Kidney epithelial cell (primary cell): ENCODE measurements at regions not wholly inside any gene's neighbourhood (a gene's known extent, or its start where the extent isn't known, plus 50 kb on each side); places are given as distances from the start of the nearest gene placed in this dataset.

Experiments used
- DNase-seq: peaks from one replicate; pipeline ENCODE4 v3.0.0-alpha.2; 2010; ENCODE audit warnings: low read depth
- H3K27me3 ChIP-seq: 2 replicates; pipeline ENCODE4 v1.6.0; 2011; ENCODE audit warnings: low read length; ENCODE audit not compliant: control insufficient read depth, insufficient read depth
- H3K36me3 ChIP-seq: 2 replicates; pipeline ENCODE4 v1.5.1; 2011; ENCODE audit warnings: low read length; ENCODE audit not compliant: control insufficient read depth, insufficient read depth
- H3K4me3 ChIP-seq: 2 replicates; pipeline ENCODE4 v1.5.1; 2011; ENCODE audit warnings: low read depth, mild to moderate bottlenecking, control low read depth, low read length
- TF ChIP-seq, protein P1 (sequence below): IDR thresholded peaks from 2 replicates; pipeline ENCODE4 v1.5.1; 2011; ENCODE audit warnings: mild to moderate bottlenecking, moderate library complexity, low read length, control low read depth, inconsistent platforms; ENCODE audit not compliant: insufficient read depth, poor library complexity, severe bottlenecking

DNA sequence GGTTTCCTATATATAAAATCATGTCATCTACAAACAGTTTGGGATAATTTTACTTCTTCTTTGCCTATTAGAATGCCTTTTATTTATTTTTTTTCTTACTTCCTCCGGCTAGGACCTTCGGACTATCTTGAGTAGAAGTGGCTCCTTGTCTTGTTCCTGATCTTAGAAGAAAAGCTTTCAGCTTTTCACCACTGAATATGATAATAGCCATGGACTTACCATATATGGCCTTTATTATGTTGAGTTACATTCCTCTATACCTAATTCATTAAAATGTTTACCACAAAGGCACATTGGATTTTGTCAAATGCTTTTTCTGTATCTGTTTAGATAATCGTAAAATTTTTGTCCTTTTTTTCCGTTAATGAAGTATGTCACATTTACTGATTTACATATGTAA is 395.7 kb downstream of the NXPH1 start:
- no peak for DNase-seq
- no peak overlapping the region for H3K4me3 ChIP-seq
- no peaks in the 10 kb centered on the region for H3K36me3 ChIP-seq
- no peaks in the 10 kb centered on the region for H3K27me3 ChIP-seq
- TF ChIP-seq, protein P1, sequence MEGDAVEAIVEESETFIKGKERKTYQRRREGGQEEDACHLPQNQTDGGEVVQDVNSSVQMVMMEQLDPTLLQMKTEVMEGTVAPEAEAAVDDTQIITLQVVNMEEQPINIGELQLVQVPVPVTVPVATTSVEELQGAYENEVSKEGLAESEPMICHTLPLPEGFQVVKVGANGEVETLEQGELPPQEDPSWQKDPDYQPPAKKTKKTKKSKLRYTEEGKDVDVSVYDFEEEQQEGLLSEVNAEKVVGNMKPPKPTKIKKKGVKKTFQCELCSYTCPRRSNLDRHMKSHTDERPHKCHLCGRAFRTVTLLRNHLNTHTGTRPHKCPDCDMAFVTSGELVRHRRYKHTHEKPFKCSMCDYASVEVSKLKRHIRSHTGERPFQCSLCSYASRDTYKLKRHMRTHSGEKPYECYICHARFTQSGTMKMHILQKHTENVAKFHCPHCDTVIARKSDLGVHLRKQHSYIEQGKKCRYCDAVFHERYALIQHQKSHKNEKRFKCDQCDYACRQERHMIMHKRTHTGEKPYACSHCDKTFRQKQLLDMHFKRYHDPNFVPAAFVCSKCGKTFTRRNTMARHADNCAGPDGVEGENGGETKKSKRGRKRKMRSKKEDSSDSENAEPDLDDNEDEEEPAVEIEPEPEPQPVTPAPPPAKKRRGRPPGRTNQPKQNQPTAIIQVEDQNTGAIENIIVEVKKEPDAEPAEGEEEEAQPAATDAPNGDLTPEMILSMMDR = no peak

DNA sequence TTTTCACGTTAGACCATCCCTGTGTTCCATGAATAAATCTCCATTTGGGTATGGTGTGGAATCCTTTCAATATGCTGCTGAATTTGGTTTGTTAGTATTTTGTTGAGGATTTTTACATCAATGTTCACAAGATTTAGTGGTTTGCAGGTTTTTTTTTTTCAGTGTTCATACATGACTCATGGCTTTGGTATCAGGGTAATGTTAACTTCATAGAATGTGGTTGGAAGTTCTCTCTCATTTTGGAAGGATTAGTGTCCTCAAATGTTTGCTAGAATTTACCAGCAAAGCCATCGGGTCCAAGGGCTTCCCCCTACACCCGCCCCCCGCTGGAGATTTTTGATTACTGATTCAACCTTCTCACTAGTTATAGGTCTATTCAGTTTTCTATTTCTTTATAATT is 398.0 kb downstream of the NXPH1 start:
- Histone ChIP-seq H3K27me3 (no peaks in the 10 kb centered on the region), H3K4me3 (no peak overlapping the region), H3K36me3 (no peaks in the 10 kb centered on the region)
- peak; percentile 21 for DNase-seq
- TF ChIP-seq, protein P1 = no peak

DNA sequence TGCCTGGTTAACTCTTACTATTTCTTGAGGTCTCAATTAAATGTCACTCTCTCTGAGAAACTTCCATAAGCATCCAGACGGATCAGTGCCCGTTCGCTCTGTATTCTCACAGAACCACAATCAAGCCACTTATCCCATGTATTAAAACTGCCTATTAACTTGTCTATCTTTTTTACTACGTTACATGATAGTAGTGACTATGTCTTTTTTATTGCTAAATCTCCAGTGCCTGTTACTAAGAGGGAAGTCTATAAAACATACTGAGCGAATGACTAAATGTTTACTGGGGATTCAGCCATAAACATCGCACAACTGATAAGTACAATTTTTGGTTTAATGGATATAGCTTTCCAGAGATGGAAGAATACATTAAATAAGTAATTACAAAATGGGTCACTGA is 399.9 kb downstream of the NXPH1 start:
- H3K4me3 ChIP-seq = no peak overlapping the region
- no peaks in the 10 kb centered on the region for H3K27me3 ChIP-seq
- no peak for DNase-seq
- H3K36me3 ChIP-seq = no peaks in the 10 kb centered on the region
- TF ChIP-seq, protein P1 = no peak

DNA sequence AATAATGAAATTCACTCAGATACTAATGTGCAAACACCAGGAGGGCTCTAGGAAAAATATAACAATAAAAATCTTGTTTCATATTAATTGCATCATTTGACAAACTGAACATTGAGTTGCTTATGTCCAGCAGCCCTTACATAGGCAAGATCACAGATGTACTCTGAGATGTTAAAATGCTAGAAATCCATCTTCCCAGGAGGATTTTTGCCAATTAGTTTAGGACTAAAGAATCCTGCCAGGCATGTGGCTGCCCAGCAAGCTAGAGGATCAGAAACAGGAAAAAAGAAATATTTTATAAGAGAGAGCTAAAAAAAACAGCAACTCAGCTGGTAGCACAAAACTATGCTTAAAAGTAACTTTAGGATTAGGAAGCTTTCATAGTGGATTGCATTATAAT is 407.8 kb downstream of the NXPH1 start:
- no peaks in the 10 kb centered on the region for H3K27me3 ChIP-seq
- TF ChIP-seq, protein P1 = no peak
- H3K36me3 ChIP-seq = no peaks in the 10 kb centered on the region
- no peak overlapping the region for H3K4me3 ChIP-seq
- no peak for DNase-seq

DNA sequence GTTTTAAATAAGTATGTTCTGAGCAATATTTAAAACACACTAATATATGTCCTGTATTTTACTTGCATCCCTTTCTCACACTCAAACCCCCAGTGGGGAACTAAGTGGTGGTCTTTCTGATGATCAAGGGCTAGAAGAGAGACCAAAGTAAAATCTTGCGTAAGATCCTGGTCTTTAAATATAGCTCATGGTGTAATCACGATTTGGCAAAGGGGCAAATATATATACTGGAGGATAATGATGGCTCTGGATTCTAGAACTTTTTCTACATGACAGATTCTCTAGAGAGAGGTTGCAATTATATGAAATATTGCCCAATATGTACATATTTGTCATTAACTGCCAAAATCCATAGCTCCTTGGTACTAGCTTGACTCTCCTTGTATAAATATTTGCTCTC is 438.3 kb downstream of the NXPH1 start:
- no peak for DNase-seq
- TF ChIP-seq, protein P1 = no peak
- H3K4me3 ChIP-seq = no peak overlapping the region
- H3K36me3 ChIP-seq = no peaks in the 10 kb centered on the region
- no peaks in the 10 kb centered on the region for H3K27me3 ChIP-seq

DNA sequence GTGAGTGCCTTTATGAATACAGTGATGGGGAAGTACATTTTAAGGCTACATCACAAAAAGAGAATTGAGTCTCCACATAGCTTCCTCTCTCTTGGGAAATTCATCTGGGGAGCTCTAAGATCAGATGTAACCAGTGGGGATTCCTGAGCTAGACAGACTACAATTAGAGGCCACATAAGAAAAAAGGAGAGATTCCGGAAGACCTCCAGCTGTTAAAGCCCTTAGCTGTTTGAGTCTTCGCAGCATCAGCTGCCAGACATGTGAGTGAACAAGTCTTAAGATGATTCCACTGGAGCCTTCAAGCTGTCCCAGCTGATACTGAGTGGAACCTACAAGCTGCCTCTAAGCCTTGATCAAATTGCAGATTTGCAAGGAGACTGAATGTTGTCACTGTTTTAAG is 448.5 kb downstream of the NXPH1 start:
- TF ChIP-seq, protein P1 = no peak
- no peaks in the 10 kb centered on the region for H3K27me3 ChIP-seq
- no peaks in the 10 kb centered on the region for H3K36me3 ChIP-seq
- no peak for DNase-seq
- no peak overlapping the region for H3K4me3 ChIP-seq
